BJ (cell line): ENCODE measurements at regions not wholly inside any gene's neighbourhood (a gene's known extent, or its start where the extent isn't known, plus 50 kb on each side); places are given as distances from the start of the nearest gene placed in this dataset.
"Not testable (repeated sequence)": the region's sequence is repeated elsewhere in the genome, so short reads cannot be mapped to it uniquely, and the experiment has no call there.

Source experiments
- CTCF ChIA-PET: fragments of 350-600 bp; formaldehyde crosslinking; extraction: SDS; loops from one replicate; lab custom pipeline; 2021; ENCODE audit warnings: antibody characterized with exemption, inconsistent platforms; lab: Yijun Ruan, JAX
- POLR2A ChIA-PET: fragments of 300-600 bp; sonication (Branson Sonifier 250); formaldehyde crosslinking; extraction: SDS; loops from one replicate; lab custom pipeline; 2021; ENCODE audit warnings: antibody characterized with exemption; lab: Charles Lee
- DNase-seq: peaks from one replicate; pipeline ENCODE4 v3.0.0-alpha.2; 2011; ENCODE audit warnings: low read depth
- H3K27me3 ChIP-seq: 2 replicates; pipeline ENCODE4 v1.6.0; 2011; ENCODE audit warnings: low read length; ENCODE audit not compliant: control insufficient read depth, insufficient read depth
- H3K36me3 ChIP-seq: 2 replicates; pipeline ENCODE4 v1.5.1; 2011; ENCODE audit warnings: low read length; ENCODE audit not compliant: control insufficient read depth, insufficient read depth
- H3K4me3 ChIP-seq: 2 replicates; pipeline ENCODE4 v1.5.1; 2011; ENCODE audit warnings: low read depth, mild to moderate bottlenecking, control low read depth, low read length
- CTCF ChIP-seq: IDR thresholded peaks from 2 replicates; pipeline ENCODE4 v1.5.1; 2011; ENCODE audit warnings: low read depth, mild to moderate bottlenecking, control low read depth, inconsistent platforms, low read length, moderate library complexity; ENCODE audit not compliant: insufficient read depth

GRCh38 chr3:198109883-198110282, 149.9 kb downstream of the LMLN start:
- ChIA-PET CTCF (no interaction called here), POLR2A (no interaction called here)
- TF ChIP-seq CTCF: no peak
- no peak for DNase-seq
- H3K4me3 ChIP-seq: no peak overlapping the region
- peaks cover 21% of the 10 kb centered on the region for H3K27me3 ChIP-seq
- no peaks in the 10 kb centered on the region for H3K36me3 ChIP-seq

GRCh38 chr3:198112031-198112430, 152.0 kb downstream of the LMLN start:
- CTCF ChIA-PET: interaction anchor here (1.2 kb wide), 1 partner anchor 31 kb away, joined by 5 read pairs; no protein-coding TSS in a partner anchor
- Histone ChIP-seq H3K4me3 (no peak overlapping the region), H3K36me3 (no peaks in the 10 kb centered on the region), H3K27me3 (peaks cover 21% of the 10 kb centered on the region)
- POLR2A ChIA-PET: no interaction called here
- TF ChIP-seq CTCF: no peak
- DNase-seq: no peak

GRCh38 chr3:198113206-198114053, 153.4 kb downstream of the LMLN start:
- ChIA-PET CTCF (interaction anchor here (0.6 kb wide), 1 partner anchor 139 kb away, joined by 3 read pairs; no protein-coding TSS in a partner anchor), POLR2A (no interaction called here)
- no peak overlapping the region; the same call in 1 of the 2 replicates for H3K4me3 ChIP-seq
- no peaks in the 10 kb centered on the region for H3K36me3 ChIP-seq
- DNase-seq: no peak
- H3K27me3 ChIP-seq: peaks cover 21% of the 10 kb centered on the region
- no peak for TF ChIP-seq CTCF

- H3K36me3 ChIP-seq, POLR2A ChIA-PET, DNase-seq, CTCF ChIA-PET, H3K4me3 ChIP-seq: not testable (repeated sequence)
- H3K27me3 ChIP-seq: peaks cover 21% of the 10 kb centered on the region
Observed at GRCh38 chr3:198114516-198114915, 154.5 kb downstream of the LMLN start.

GRCh38 chr3:198122184-198122583, 162.2 kb downstream of the LMLN start:
- DNase-seq, H3K4me3 ChIP-seq, CTCF ChIA-PET, POLR2A ChIA-PET, H3K27me3 ChIP-seq, H3K36me3 ChIP-seq: not testable (repeated sequence)

- H3K36me3 ChIP-seq, CTCF ChIA-PET: not testable (repeated sequence)
Observed at GRCh38 chr3:198137038-198137835, 177.2 kb downstream of the LMLN start.

GRCh38 chr3:198138205-198138604, 178.2 kb downstream of the LMLN start:
- DNase-seq, H3K4me3 ChIP-seq, H3K36me3 ChIP-seq, POLR2A ChIA-PET, CTCF ChIA-PET, H3K27me3 ChIP-seq: not testable (repeated sequence)

More at GRCh38 chr3:198137038-198137835, 177.2 kb downstream of the LMLN start:
- H3K27me3 ChIP-seq, H3K4me3 ChIP-seq, POLR2A ChIA-PET, DNase-seq: not testable (repeated sequence)

GRCh38 chr3:198139037-198139436, 179.0 kb downstream of the LMLN start:
- CTCF ChIA-PET, DNase-seq, H3K4me3 ChIP-seq, POLR2A ChIA-PET, H3K27me3 ChIP-seq, H3K36me3 ChIP-seq: not testable (repeated sequence)

- H3K27me3 ChIP-seq, H3K36me3 ChIP-seq, DNase-seq, POLR2A ChIA-PET, CTCF ChIA-PET, H3K4me3 ChIP-seq: not testable (repeated sequence)
Observed at GRCh38 chr3:198139513-198140167, 179.6 kb downstream of the LMLN start.
